ENCODE measurements at regions not wholly inside any gene's neighbourhood (a gene's known extent, or its start where the extent isn't known, plus 50 kb on each side); places are given as distances from the start of the nearest gene placed in this dataset.

- no peak overlapping the region for H3K4me3 ChIP-seq (replicated peaks in 1 of 2; ENCODE audit: low read depth in 2 of 2, low read length in 2 of 2)
- TF ChIP-seq, protein P1, sequence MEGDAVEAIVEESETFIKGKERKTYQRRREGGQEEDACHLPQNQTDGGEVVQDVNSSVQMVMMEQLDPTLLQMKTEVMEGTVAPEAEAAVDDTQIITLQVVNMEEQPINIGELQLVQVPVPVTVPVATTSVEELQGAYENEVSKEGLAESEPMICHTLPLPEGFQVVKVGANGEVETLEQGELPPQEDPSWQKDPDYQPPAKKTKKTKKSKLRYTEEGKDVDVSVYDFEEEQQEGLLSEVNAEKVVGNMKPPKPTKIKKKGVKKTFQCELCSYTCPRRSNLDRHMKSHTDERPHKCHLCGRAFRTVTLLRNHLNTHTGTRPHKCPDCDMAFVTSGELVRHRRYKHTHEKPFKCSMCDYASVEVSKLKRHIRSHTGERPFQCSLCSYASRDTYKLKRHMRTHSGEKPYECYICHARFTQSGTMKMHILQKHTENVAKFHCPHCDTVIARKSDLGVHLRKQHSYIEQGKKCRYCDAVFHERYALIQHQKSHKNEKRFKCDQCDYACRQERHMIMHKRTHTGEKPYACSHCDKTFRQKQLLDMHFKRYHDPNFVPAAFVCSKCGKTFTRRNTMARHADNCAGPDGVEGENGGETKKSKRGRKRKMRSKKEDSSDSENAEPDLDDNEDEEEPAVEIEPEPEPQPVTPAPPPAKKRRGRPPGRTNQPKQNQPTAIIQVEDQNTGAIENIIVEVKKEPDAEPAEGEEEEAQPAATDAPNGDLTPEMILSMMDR (IDR thresholded peaks at IDR 0.05; ENCODE audit: low read depth, low read length), result no peak
- no peak for DNase-seq (ENCODE audit: low read depth in 2 of 2)
These were observed 178.6 kb downstream of the EMX2 start for GRCh38 chr10:117720931-117721835.

GRCh38 chr10:117721873-117722272 lies 179.3 kb downstream of the EMX2 start:
- DNase-seq (ENCODE audit: low read depth in 2 of 2), result no peak
- H3K4me3 ChIP-seq (replicated peaks in 1 of 2; ENCODE audit: low read depth in 2 of 2, low read length in 2 of 2), result no peak overlapping the region
- TF ChIP-seq, protein P1 (IDR thresholded peaks at IDR 0.05; ENCODE audit: low read depth, low read length), result no peak

DNA sequence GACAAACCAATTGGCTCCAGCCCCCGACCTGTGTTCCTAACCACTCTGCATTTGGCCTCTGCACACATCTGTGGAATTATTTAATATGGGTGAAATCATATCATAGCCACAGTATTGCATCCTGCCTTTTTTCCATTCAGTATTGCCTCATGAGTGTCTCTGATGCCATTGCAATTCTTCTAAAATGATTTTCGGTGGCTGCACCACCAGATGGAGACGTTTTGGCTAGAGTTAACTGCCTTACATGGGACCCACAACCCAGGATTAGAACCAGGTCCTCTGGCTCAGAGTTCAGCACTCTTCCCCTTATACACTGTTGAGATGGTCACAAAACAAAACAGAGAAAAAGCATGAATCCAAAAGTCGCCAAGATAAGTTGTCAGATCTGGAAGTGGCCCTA lies 180.8 kb downstream of the EMX2 start:
- TF ChIP-seq, protein P1 (IDR thresholded peaks at IDR 0.05; ENCODE audit: low read depth, low read length), result no peak
- H3K4me3 ChIP-seq (replicated peaks in 1 of 2; ENCODE audit: low read depth in 2 of 2, low read length in 2 of 2), result no peak overlapping the region
- DNase-seq (ENCODE audit: low read depth in 2 of 2), result no peak

DNA sequence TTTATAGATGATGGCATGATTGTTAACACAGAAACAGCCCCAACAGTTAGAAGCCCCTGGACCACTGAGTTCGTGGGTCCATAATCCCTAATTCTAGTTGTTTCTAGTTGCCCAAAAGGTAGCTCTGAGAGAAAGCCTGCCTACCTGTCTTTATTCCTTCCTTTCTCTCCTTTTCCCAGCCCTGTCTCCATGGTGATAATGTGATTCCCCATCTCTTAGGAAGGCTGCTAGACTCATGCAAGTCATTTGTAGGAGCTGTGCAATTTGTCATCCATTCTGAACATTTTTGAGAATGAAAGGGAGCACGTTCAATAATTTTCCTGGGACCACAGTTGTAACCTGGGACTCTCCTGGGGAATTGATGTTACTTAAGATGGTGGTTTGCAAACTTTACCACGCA lies 183.4 kb downstream of the EMX2 start:
- DNase-seq (ENCODE audit: low read depth in 2 of 2), result no peak
- TF ChIP-seq, protein P1 (IDR thresholded peaks at IDR 0.05; ENCODE audit: low read depth, low read length), result no peak
- H3K4me3 ChIP-seq (replicated peaks in 1 of 2; ENCODE audit: low read depth in 2 of 2, low read length in 2 of 2), result no peak overlapping the region

GRCh38 chr10:117726596-117727295 lies 184.2 kb downstream of the EMX2 start:
- TF ChIP-seq, protein P1 (IDR thresholded peaks at IDR 0.05; ENCODE audit: low read depth, low read length), result no peak
- H3K4me3 ChIP-seq (replicated peaks in 1 of 2; ENCODE audit: low read depth in 2 of 2, low read length in 2 of 2), result no peak overlapping the region
- no peak for DNase-seq (ENCODE audit: low read depth in 2 of 2)

GRCh38 chr10:117727421-117727820 lies 184.9 kb downstream of the EMX2 start:
- DNase-seq (ENCODE audit: low read depth in 2 of 2), result no peak
- no peak overlapping the region for H3K4me3 ChIP-seq (replicated peaks in 1 of 2; ENCODE audit: low read depth in 2 of 2, low read length in 2 of 2)
- TF ChIP-seq, protein P1 (IDR thresholded peaks at IDR 0.05; ENCODE audit: low read depth, low read length), result no peak

Measured in cardiac fibroblast (primary cell).